Lower lobe of right lung (tissue), 2 donors: ENCODE measurements at regions not wholly inside any gene's neighbourhood (a gene's known extent, or its start where the extent isn't known, plus 50 kb on each side); places are given as distances from the start of the nearest gene placed in this dataset.

ENCODE experiments used
- ATAC-seq, 2 donors: fragments of 200-7000 bp; cut with Tn5 transposase; one replicate each; pipeline ENCODE4 v1.9.1; 2020 to 2022; ENCODE audit warnings: mild to moderate bottlenecking in 2 of 2, moderate library complexity in 2 of 2
- DNase-seq: peaks from one replicate; pipeline ENCODE4 v3.0.0-alpha.2; 2020
- H3K27ac ChIP-seq: fragments of 200-600 bp; one replicate; pipeline ENCODE4 v1.8.0; 2022
- H3K27me3 ChIP-seq: fragments of 200-600 bp; one replicate; pipeline ENCODE4 v1.8.0; 2022; ENCODE audit warnings: low read depth
- H3K36me3 ChIP-seq: fragments of 200-600 bp; one replicate; pipeline ENCODE4 v1.8.0; 2022; ENCODE audit warnings: mild to moderate bottlenecking
- H3K4me1 ChIP-seq: fragments of 200-600 bp; one replicate; pipeline ENCODE4 v1.8.0; 2022
- H3K4me3 ChIP-seq: fragments of 200-600 bp; one replicate; pipeline ENCODE4 v1.8.0; 2022; ENCODE audit warnings: mild to moderate bottlenecking
- H3K9me3 ChIP-seq: fragments of 200-600 bp; one replicate; pipeline ENCODE4 v1.8.0; 2022
- intact Hi-C: fragments of 100-400 bp; cut with DNase I; formaldehyde crosslinking; loops from one replicate; pipeline ENCODE4 v1.11.0; 2022
- TF ChIP-seq, protein P1 (sequence below): fragments of 200-600 bp; IDR thresholded peaks from one replicate; pipeline ENCODE4 v1.8.0; 2022; ENCODE audit warnings: antibody characterized with exemption, mild to moderate bottlenecking
- donor health status: DM: no; HTN: yes; CAD: no; lungs with severe emphysema.

DNA sequence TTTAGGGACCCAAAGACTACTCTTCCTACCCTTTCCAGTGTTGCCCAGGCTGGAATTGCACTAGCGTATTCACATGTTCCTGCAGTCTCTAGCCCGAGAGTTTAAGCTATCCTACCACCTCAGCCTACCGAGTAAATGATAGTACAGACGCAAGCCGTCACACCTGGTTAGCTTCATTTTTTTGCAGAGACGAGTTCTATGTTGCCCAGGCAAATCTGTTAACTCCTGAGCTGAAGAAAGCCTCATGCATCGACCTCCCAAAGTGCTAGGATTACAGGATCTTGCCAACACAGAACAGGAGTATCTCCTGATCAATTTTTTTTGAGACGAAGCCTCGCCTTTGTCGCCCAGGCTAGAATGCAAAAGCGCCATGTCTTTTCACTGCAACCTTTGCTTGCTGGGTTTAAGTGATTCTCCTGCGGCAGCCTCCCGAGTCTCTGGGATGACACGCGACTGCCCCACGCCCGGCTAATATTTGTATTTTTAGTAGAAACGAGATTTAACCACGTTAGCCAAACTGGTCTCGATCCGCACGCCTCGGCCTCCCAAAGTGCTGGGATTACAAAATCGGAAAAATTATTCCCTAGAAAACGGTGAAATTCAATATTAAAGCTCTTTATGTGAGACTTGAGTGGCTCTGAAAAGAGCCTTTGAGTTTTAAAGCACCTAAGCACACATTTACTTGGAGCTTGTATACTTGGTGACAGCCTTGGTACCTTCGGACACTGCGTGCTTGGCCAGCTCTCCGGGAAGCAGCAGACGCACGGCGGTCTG lies 128.5 kb downstream of the HFE start:
- TF ChIP-seq, protein P1, sequence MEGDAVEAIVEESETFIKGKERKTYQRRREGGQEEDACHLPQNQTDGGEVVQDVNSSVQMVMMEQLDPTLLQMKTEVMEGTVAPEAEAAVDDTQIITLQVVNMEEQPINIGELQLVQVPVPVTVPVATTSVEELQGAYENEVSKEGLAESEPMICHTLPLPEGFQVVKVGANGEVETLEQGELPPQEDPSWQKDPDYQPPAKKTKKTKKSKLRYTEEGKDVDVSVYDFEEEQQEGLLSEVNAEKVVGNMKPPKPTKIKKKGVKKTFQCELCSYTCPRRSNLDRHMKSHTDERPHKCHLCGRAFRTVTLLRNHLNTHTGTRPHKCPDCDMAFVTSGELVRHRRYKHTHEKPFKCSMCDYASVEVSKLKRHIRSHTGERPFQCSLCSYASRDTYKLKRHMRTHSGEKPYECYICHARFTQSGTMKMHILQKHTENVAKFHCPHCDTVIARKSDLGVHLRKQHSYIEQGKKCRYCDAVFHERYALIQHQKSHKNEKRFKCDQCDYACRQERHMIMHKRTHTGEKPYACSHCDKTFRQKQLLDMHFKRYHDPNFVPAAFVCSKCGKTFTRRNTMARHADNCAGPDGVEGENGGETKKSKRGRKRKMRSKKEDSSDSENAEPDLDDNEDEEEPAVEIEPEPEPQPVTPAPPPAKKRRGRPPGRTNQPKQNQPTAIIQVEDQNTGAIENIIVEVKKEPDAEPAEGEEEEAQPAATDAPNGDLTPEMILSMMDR: no peak
- H3K36me3 ChIP-seq: no peaks in the 10 kb centered on the region
- no peaks in the 10 kb centered on the region for H3K9me3 ChIP-seq
- peak overlapping the region; percentile 90 for H3K27ac ChIP-seq
- H3K4me3 ChIP-seq: peak overlapping the region; percentile 55
- intact Hi-C loops: no loop called here
- no peaks in the 10 kb centered on the region for H3K4me1 ChIP-seq
- H3K27me3 ChIP-seq: peaks cover 44% of the 10 kb centered on the region
- ATAC-seq: peak; percentile 56 to 58
- DNase-seq: no peak

DNA sequence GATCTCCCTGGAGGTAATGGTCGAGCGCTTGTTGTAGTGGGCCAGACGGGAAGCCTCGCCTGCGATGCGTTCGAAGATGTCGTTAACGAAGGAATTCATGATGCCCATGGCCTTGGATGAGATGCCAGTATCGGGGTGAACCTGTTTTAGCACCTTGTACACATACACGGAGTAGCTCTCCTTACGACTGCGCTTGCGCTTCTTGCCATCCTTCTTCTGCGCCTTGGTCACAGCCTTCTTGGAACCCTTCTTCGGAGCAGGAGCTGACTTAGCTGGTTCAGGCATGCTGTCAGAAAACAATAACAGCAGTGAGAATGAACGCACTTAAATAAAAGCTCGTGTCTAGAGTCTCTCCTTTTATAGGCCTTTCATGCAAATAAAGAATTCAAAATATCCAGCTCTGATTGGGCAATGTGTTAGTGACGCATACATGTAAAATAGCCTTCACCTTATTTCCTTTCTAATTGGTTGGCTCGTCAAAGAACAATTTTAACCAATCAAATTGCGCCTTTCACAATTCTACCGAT lies 129.2 kb downstream of the HFE start:
- DNase-seq (no peak), ATAC-seq (peak; percentile 90 to 91)
- TF ChIP-seq, protein P1: no peak
- no peaks in the 10 kb centered on the region for H3K9me3 ChIP-seq
- intact Hi-C loops: no loop called here
- H3K4me1 ChIP-seq: no peaks in the 10 kb centered on the region
- H3K4me3 ChIP-seq: peak overlapping the region; percentile 55
- peak overlapping the region; percentile 90 for H3K27ac ChIP-seq
- peaks cover 44% of the 10 kb centered on the region for H3K27me3 ChIP-seq
- no peaks in the 10 kb centered on the region for H3K36me3 ChIP-seq

DNA sequence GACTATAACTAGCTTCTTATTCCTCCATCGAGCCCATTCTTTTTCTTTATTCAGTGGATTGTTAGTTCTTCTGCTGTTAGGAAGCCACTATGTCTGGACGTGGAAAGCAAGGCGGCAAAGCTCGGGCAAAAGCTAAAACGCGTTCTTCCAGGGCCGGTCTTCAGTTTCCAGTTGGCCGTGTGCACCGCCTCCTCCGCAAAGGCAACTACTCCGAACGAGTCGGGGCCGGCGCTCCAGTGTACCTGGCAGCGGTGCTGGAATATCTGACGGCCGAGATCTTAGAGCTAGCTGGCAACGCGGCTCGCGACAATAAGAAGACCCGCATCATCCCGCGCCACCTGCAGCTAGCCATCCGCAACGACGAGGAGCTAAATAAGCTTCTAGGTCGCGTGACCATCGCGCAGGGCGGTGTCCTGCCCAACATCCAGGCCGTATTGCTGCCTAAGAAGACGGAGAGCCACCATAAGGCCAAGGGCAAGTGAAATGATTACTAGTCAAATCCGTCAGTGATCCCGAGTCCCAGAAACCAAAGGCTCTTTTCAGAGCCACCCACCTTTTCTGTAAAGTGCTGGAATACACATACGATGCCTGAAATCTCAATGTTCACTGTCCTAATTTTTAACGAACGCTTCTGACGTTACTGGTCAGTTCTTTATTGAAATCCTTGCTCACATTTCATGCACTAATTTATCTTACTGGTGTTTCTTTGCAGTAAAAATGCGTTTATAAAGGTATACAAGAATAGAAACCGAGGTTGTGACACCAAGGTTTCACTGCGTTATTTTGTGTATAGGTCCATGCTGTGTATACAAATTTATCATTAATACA lies 129.9 kb downstream of the HFE start:
- intact Hi-C loops: no loop called here
- DNase-seq: peak; percentile 87

DNA sequence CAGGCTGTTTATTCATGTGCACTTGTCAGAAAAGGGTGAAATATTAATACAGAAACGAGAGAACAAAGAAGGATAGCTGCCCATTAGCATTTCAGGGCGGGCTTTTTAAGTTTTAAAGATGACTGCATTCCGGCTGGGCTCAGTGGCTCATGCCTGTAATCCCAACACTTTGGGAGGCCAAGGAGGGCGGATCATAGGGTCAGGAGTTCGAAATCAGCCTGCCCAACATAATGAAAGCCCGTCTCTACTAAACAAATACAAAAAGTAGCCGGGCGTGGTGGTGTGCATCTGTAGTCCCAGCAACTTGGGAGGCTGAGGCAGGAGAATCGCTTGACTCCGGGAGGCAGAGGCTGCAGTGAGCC lies 130.5 kb downstream of the HFE start:
- TF ChIP-seq, protein P1: no peak
- Histone ChIP-seq H3K4me3 (peak overlapping the region; percentile 55), H3K4me1 (no peaks in the 10 kb centered on the region), H3K27me3 (peaks cover 51% of the 10 kb centered on the region), H3K36me3 (no peaks in the 10 kb centered on the region), H3K27ac (peak overlapping the region; percentile 90), H3K9me3 (no peaks in the 10 kb centered on the region)
- intact Hi-C loops: no loop called here
- no peak for DNase-seq
- no peak for ATAC-seq

More for the DNA sequence above, 129.9 kb downstream of the HFE start:
- TF ChIP-seq, protein P1: peak; percentile 43
- Histone ChIP-seq H3K27ac (peak overlapping the region; percentile 90), H3K9me3 (no peaks in the 10 kb centered on the region), H3K4me3 (peak overlapping the region; percentile 55), H3K27me3 (peaks cover 48% of the 10 kb centered on the region), H3K36me3 (no peaks in the 10 kb centered on the region), H3K4me1 (no peaks in the 10 kb centered on the region)
- peak; percentile 78 to 81 for ATAC-seq

DNA sequence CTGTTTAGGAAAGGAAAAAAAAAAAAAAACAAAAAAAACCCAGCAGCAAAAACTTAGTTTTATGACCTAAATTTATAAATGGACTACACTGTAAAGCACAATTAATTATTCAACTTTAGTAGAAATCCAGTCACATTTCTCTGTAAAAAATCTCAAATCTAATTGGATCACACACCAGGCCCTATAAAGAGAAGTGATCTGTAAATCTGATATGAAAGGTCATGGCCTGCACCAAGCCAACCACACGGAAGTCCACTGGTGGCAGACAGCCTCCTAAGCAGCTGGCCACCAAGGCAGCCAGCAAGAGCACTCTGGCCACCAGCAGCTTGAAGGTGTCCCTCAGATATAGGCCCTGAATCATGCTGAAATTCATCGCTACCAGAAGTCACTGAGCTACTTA lies 131.6 kb downstream of the HFE start:
- Histone ChIP-seq H3K4me1 (no peaks in the 10 kb centered on the region), H3K27ac (no peak overlapping the region), H3K4me3 (no peak overlapping the region), H3K36me3 (no peaks in the 10 kb centered on the region), H3K27me3 (peaks cover 63% of the 10 kb centered on the region), H3K9me3 (no peaks in the 10 kb centered on the region)
- no peak for ATAC-seq
- intact Hi-C loops: no loop called here
- TF ChIP-seq, protein P1: no peak
- no peak for DNase-seq
